ENCODE measurements at regions not wholly inside any gene's neighbourhood (a gene's known extent, or its start where the extent isn't known, plus 50 kb on each side); places are given as distances from the start of the nearest gene placed in this dataset.

GRCh38 chr22:27164781-27165503 is 507.6 kb downstream of the MIAT start:
- BruUV-seq (replicated peaks) = no TSS peak
- POLR2A ChIA-PET = no interaction called here
- intact Hi-C loops (cut with micrococcal nuclease) = no loop called here
- no peaks in the 10 kb centered on the region for H3K36me3 Mint-ChIP-seq (ENCODE audit: insufficient read depth, unreplicated experiment)
- H3K27ac Mint-ChIP-seq (ENCODE audit: low read depth, unreplicated experiment) = no peak overlapping the region
- CTCF ChIA-PET = no interaction called here
- H3K27me3 Mint-ChIP-seq (ENCODE audit: insufficient read depth, unreplicated experiment) = peaks cover 52% of the 10 kb centered on the region
- no peak for TF ChIP-seq CTCF (IDR thresholded peaks at IDR 0.05; ENCODE audit: unreplicated experiment)
- H3K9me3 Mint-ChIP-seq (ENCODE audit: unreplicated experiment) = peaks cover 11% of the 10 kb centered on the region
- no peaks in the 10 kb centered on the region for H3K4me1 Mint-ChIP-seq (ENCODE audit: insufficient read depth, unreplicated experiment)
- no peak for DNase-seq (ENCODE audit: unreplicated experiment)
- H3K4me3 Mint-ChIP-seq (ENCODE audit: unreplicated experiment) = no peak overlapping the region

- POLR2A ChIA-PET = no interaction called here
- Mint-ChIP-seq H3K36me3 (ENCODE audit: insufficient read depth, unreplicated experiment) (no peaks in the 10 kb centered on the region), H3K4me1 (ENCODE audit: insufficient read depth, unreplicated experiment) (no peaks in the 10 kb centered on the region), H3K9me3 (ENCODE audit: unreplicated experiment) (peaks cover under 1% of the 10 kb centered on the region), H3K27ac (ENCODE audit: low read depth, unreplicated experiment) (no peak overlapping the region), H3K4me3 (ENCODE audit: unreplicated experiment) (no peak overlapping the region), H3K27me3 (ENCODE audit: insufficient read depth, unreplicated experiment) (peaks cover 21% of the 10 kb centered on the region)
- no peak for TF ChIP-seq CTCF (IDR thresholded peaks at IDR 0.05; ENCODE audit: unreplicated experiment)
- intact Hi-C loops (cut with micrococcal nuclease) = no loop called here
- BruUV-seq (replicated peaks) = no TSS peak
- CTCF ChIA-PET = no interaction called here
- no peak for DNase-seq (ENCODE audit: unreplicated experiment)
Measured at GRCh38 chr22:27168681-27169080, 511.3 kb downstream of the MIAT start.

DNA sequence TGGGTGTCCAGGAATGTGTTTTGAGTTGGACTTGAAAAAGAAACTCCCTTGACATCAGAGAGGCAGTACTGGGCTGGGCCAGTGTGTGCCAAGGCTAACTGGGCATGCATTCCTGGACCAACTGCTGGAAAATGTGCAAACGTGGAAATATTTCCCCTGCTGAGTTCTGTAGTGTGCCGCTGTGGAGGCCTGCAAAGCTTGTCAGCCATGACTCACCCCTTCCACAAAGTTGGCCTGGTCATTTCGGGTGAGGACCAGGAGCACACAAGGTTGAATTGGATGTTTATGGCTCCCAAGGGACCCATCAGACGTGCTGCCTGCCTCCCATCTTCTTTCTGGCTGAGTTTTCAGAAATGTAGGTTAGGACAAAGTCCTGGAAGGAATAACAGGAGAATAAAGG is 513.1 kb downstream of the MIAT start:
- no peaks in the 10 kb centered on the region for H3K4me1 Mint-ChIP-seq (ENCODE audit: insufficient read depth, unreplicated experiment)
- POLR2A ChIA-PET = no interaction called here
- intact Hi-C loops (cut with micrococcal nuclease) = no loop called here
- H3K27me3 Mint-ChIP-seq (ENCODE audit: insufficient read depth, unreplicated experiment) = peaks cover 27% of the 10 kb centered on the region
- BruUV-seq (replicated peaks) = no TSS peak
- no peaks in the 10 kb centered on the region for H3K36me3 Mint-ChIP-seq (ENCODE audit: insufficient read depth, unreplicated experiment)
- no peak overlapping the region for H3K4me3 Mint-ChIP-seq (ENCODE audit: unreplicated experiment)
- no peaks in the 10 kb centered on the region for H3K9me3 Mint-ChIP-seq (ENCODE audit: unreplicated experiment)
- peak; percentile 66 for DNase-seq (ENCODE audit: unreplicated experiment)
- CTCF ChIA-PET = no interaction called here
- no peak overlapping the region for H3K27ac Mint-ChIP-seq (ENCODE audit: low read depth, unreplicated experiment)
- no peak for TF ChIP-seq CTCF (IDR thresholded peaks at IDR 0.05; ENCODE audit: unreplicated experiment)

GRCh38 chr22:27171212-27171611 is 513.8 kb downstream of the MIAT start:
- DNase-seq (ENCODE audit: unreplicated experiment) = no peak
- no peak for TF ChIP-seq CTCF (IDR thresholded peaks at IDR 0.05; ENCODE audit: unreplicated experiment)
- H3K9me3 Mint-ChIP-seq (ENCODE audit: unreplicated experiment) = no peaks in the 10 kb centered on the region
- CTCF ChIA-PET = no interaction called here
- no TSS peak for BruUV-seq (replicated peaks)
- H3K4me1 Mint-ChIP-seq (ENCODE audit: insufficient read depth, unreplicated experiment) = no peaks in the 10 kb centered on the region
- POLR2A ChIA-PET = interaction anchor here (0.7 kb wide), 1 partner anchor 104 kb away, joined by 3 read pairs; no protein-coding TSS in a partner anchor
- intact Hi-C loops (cut with micrococcal nuclease) = no loop called here
- H3K36me3 Mint-ChIP-seq (ENCODE audit: insufficient read depth, unreplicated experiment) = no peaks in the 10 kb centered on the region
- peaks cover 32% of the 10 kb centered on the region for H3K27me3 Mint-ChIP-seq (ENCODE audit: insufficient read depth, unreplicated experiment)
- no peak overlapping the region for H3K27ac Mint-ChIP-seq (ENCODE audit: low read depth, unreplicated experiment)
- no peak overlapping the region for H3K4me3 Mint-ChIP-seq (ENCODE audit: unreplicated experiment)
